Hematopoietic multipotent progenitor cell treated with erythropoietin and hydrocortisone succinate and interleukin-3 and kit ligand, for 8 days (in vitro differentiated cells): ENCODE measurements at regions not wholly inside any gene's neighbourhood (a gene's known extent, or its start where the extent isn't known, plus 50 kb on each side); places are given as distances from the start of the nearest gene placed in this dataset.
"Not testable (repeated sequence)": the region's sequence is repeated elsewhere in the genome, so short reads cannot be mapped to it uniquely, and the experiment has no call there.

Source experiments
- DNase-seq: peaks from one replicate; pipeline ENCODE4 v3.0.0-alpha.2; 2015

- no peak for DNase-seq
These were observed 214.0 kb upstream of the SMLR1 start for GRCh38 chr6:130613176-130613575.

- no peak for DNase-seq
These were observed 211.4 kb upstream of the SMLR1 start for GRCh38 chr6:130615816-130616215.

- no peak for DNase-seq
These were observed 209.5 kb upstream of the SMLR1 start for GRCh38 chr6:130617658-130618057.

- DNase-seq = not testable (repeated sequence)
These were observed 208.4 kb upstream of the SMLR1 start for GRCh38 chr6:130618806-130619205.

GRCh38 chr6:130620338-130620781, 206.8 kb upstream of the SMLR1 start:
- no peak for DNase-seq

- no peak for DNase-seq
These were observed 205.1 kb upstream of the SMLR1 start for GRCh38 chr6:130622142-130622541.

- no peak for DNase-seq
These were observed 203.2 kb upstream of the SMLR1 start for GRCh38 chr6:130624046-130624445.

- DNase-seq = no peak
These were observed 201.2 kb upstream of the SMLR1 start for GRCh38 chr6:130625825-130626527.

GRCh38 chr6:130628862-130629261, 198.3 kb upstream of the SMLR1 start:
- no peak for DNase-seq

GRCh38 chr6:130629640-130630039, 197.6 kb upstream of the SMLR1 start:
- no peak for DNase-seq

GRCh38 chr6:130632277-130632676, 194.9 kb upstream of the SMLR1 start:
- no peak for DNase-seq

- no peak for DNase-seq
These were observed 194.3 kb upstream of the SMLR1 start for GRCh38 chr6:130632897-130633296.

- no peak for DNase-seq
These were observed 183.8 kb upstream of the SMLR1 start for GRCh38 chr6:130643361-130643760.

- DNase-seq = no peak
These were observed 183.0 kb upstream of the SMLR1 start for GRCh38 chr6:130644175-130644574.

- not testable (repeated sequence) for DNase-seq
These were observed 182.4 kb upstream of the SMLR1 start for GRCh38 chr6:130644769-130645168.

GRCh38 chr6:130647246-130647645, 180.0 kb upstream of the SMLR1 start:
- DNase-seq = no peak

- no peak for DNase-seq
These were observed 171.6 kb upstream of the SMLR1 start for GRCh38 chr6:130655586-130655985.

- DNase-seq = no peak
These were observed 166.1 kb upstream of the SMLR1 start for GRCh38 chr6:130661077-130661476.

- peak; percentile 90 for DNase-seq
These were observed 160.4 kb upstream of the SMLR1 start for GRCh38 chr6:130666786-130667185.

GRCh38 chr6:130670142-130670541, 157.1 kb upstream of the SMLR1 start:
- DNase-seq = no peak

- no peak for DNase-seq
These were observed 156.1 kb upstream of the SMLR1 start for GRCh38 chr6:130671119-130671518.

GRCh38 chr6:130671577-130671976, 155.6 kb upstream of the SMLR1 start:
- DNase-seq = no peak

- DNase-seq = no peak
These were observed 155.1 kb upstream of the SMLR1 start for GRCh38 chr6:130672153-130672552.

GRCh38 chr6:130674604-130675003, 152.6 kb upstream of the SMLR1 start:
- DNase-seq = peak; percentile 19

GRCh38 chr6:130675072-130675471, 152.1 kb upstream of the SMLR1 start:
- peak; percentile 79 for DNase-seq
